NCI-H146 (cell line): ENCODE measurements at regions not wholly inside any gene's neighbourhood (a gene's known extent, or its start where the extent isn't known, plus 50 kb on each side); places are given as distances from the start of the nearest gene placed in this dataset.

ENCODE experiments used
- DNase-seq: peaks from one replicate; lab custom pipeline; 2025; lab: John Stamatoyannopoulos, UW

GRCh38 chr13:97631158-97631557, 197.2 kb downstream of the RAP2A start:
- no peak for DNase-seq

- DNase-seq, result no peak
Observed at GRCh38 chr13:97639236-97639635, 205.3 kb downstream of the RAP2A start.

GRCh38 chr13:97640268-97640667, 206.3 kb downstream of the RAP2A start:
- no peak for DNase-seq

- no peak for DNase-seq
Observed at GRCh38 chr13:97648171-97648880, 214.4 kb downstream of the RAP2A start.

- no peak for DNase-seq
Observed at GRCh38 chr13:97648881-97649224, 214.9 kb downstream of the RAP2A start.

- no peak for DNase-seq
Observed at GRCh38 chr13:97653443-97654140, 219.6 kb downstream of the RAP2A start.

GRCh38 chr13:97654236-97654635, 220.3 kb downstream of the RAP2A start:
- DNase-seq, result no peak

GRCh38 chr13:97658556-97658955, 224.6 kb downstream of the RAP2A start:
- no peak for DNase-seq

GRCh38 chr13:97659602-97660001, 225.6 kb downstream of the RAP2A start:
- DNase-seq, result no peak

GRCh38 chr13:97660594-97661260, 226.8 kb downstream of the RAP2A start:
- no peak for DNase-seq

- no peak for DNase-seq
Observed at GRCh38 chr13:97686594-97686993, 252.6 kb downstream of the RAP2A start.

- DNase-seq, result no peak
Observed at GRCh38 chr13:97692628-97693027, 258.7 kb downstream of the RAP2A start.

GRCh38 chr13:97695684-97696083, 257.8 kb upstream of the IPO5 start:
- no peak for DNase-seq

GRCh38 chr13:97696921-97697320, 256.6 kb upstream of the IPO5 start:
- DNase-seq, result no peak

GRCh38 chr13:97700306-97700848, 253.1 kb upstream of the IPO5 start:
- no peak for DNase-seq

- no peak for DNase-seq
Observed at GRCh38 chr13:97702614-97703013, 250.9 kb upstream of the IPO5 start.

- no peak for DNase-seq
Observed at GRCh38 chr13:97710797-97711196, 242.7 kb upstream of the IPO5 start.

- no peak for DNase-seq
Observed at GRCh38 chr13:97712770-97713169, 240.7 kb upstream of the IPO5 start.

GRCh38 chr13:97715763-97716162, 237.7 kb upstream of the IPO5 start:
- no peak for DNase-seq

GRCh38 chr13:97716746-97717145, 236.7 kb upstream of the IPO5 start:
- no peak for DNase-seq

GRCh38 chr13:97719736-97720135, 233.7 kb upstream of the IPO5 start:
- DNase-seq, result no peak

GRCh38 chr13:97720896-97721295, 232.6 kb upstream of the IPO5 start:
- DNase-seq, result no peak

GRCh38 chr13:97723655-97724054, 229.8 kb upstream of the IPO5 start:
- DNase-seq, result no peak
